ENCODE measurements at regions not wholly inside any gene's neighbourhood (a gene's known extent, or its start where the extent isn't known, plus 50 kb on each side); places are given as distances from the start of the nearest gene placed in this dataset.

GRCh38 chr12:88310666-88311065, 168.6 kb downstream of the TMTC3 start:
- no peak overlapping the region for H3K4me3 ChIP-seq (ENCODE audit: low read depth, low read length)
- no peak for TF ChIP-seq MAX (IDR thresholded peaks at IDR 0.05; ENCODE audit: low read depth, low read length)
- no peak for TF ChIP-seq MYC (IDR thresholded peaks at IDR 0.05; ENCODE audit: low read depth, low read length)
- no peak for TF ChIP-seq POLR2A (IDR thresholded peaks at IDR 0.05; ENCODE audit: extremely low read depth, insufficient read length)
- no peak for TF ChIP-seq CTCF (IDR thresholded peaks at IDR 0.05; ENCODE audit: low read depth, low read length)
- no peak for DNase-seq (ENCODE audit: low read depth)

- no peak overlapping the region for H3K4me3 ChIP-seq (ENCODE audit: low read depth, low read length)
- no peak for TF ChIP-seq CTCF (IDR thresholded peaks at IDR 0.05; ENCODE audit: low read depth, low read length)
- no peak for TF ChIP-seq MAX (IDR thresholded peaks at IDR 0.05; ENCODE audit: low read depth, low read length)
- no peak for TF ChIP-seq POLR2A (IDR thresholded peaks at IDR 0.05; ENCODE audit: extremely low read depth, insufficient read length)
- TF ChIP-seq MYC (IDR thresholded peaks at IDR 0.05; ENCODE audit: low read depth, low read length), result no peak
- no peak for DNase-seq (ENCODE audit: low read depth)
These were observed 171.4 kb downstream of the TMTC3 start for GRCh38 chr12:88313554-88313953.

- TF ChIP-seq MAX (IDR thresholded peaks at IDR 0.05; ENCODE audit: low read depth, low read length) (no peak), CTCF (IDR thresholded peaks at IDR 0.05; ENCODE audit: low read depth, low read length) (no peak), MYC (IDR thresholded peaks at IDR 0.05; ENCODE audit: low read depth, low read length) (no peak), POLR2A (IDR thresholded peaks at IDR 0.05; ENCODE audit: extremely low read depth, insufficient read length) (no peak)
- no peak overlapping the region for H3K4me3 ChIP-seq (ENCODE audit: low read depth, low read length)
- DNase-seq (ENCODE audit: low read depth), result no peak
These were observed 172.6 kb downstream of the TMTC3 start for GRCh38 chr12:88314706-88315105.

GRCh38 chr12:88318726-88319125, 176.6 kb downstream of the TMTC3 start:
- no peak for DNase-seq (ENCODE audit: low read depth)

GRCh38 chr12:88325076-88325815, 183.1 kb downstream of the TMTC3 start:
- no peak for DNase-seq (ENCODE audit: low read depth)
- TF ChIP-seq MAX (IDR thresholded peaks at IDR 0.05; ENCODE audit: low read depth, low read length), result no peak
- TF ChIP-seq CTCF (IDR thresholded peaks at IDR 0.05; ENCODE audit: low read depth, low read length), result no peak
- no peak for TF ChIP-seq POLR2A (IDR thresholded peaks at IDR 0.05; ENCODE audit: extremely low read depth, insufficient read length)
- TF ChIP-seq MYC (IDR thresholded peaks at IDR 0.05; ENCODE audit: low read depth, low read length), result no peak
- no peak overlapping the region for H3K4me3 ChIP-seq (ENCODE audit: low read depth, low read length)

More at GRCh38 chr12:88318726-88319125, 176.6 kb downstream of the TMTC3 start:
- no peak overlapping the region for H3K4me3 ChIP-seq (ENCODE audit: low read depth, low read length)
- TF ChIP-seq MYC (IDR thresholded peaks at IDR 0.05; ENCODE audit: low read depth, low read length), result no peak
- TF ChIP-seq POLR2A (IDR thresholded peaks at IDR 0.05; ENCODE audit: extremely low read depth, insufficient read length), result no peak
- no peak for TF ChIP-seq CTCF (IDR thresholded peaks at IDR 0.05; ENCODE audit: low read depth, low read length)
- TF ChIP-seq MAX (IDR thresholded peaks at IDR 0.05; ENCODE audit: low read depth, low read length), result no peak
